ENCODE measurements at regions not wholly inside any gene's neighbourhood (a gene's known extent, or its start where the extent isn't known, plus 50 kb on each side); places are given as distances from the start of the nearest gene placed in this dataset.

GRCh38 chr10:44860811-44861736 is 50.1 kb upstream of the TMEM72 start:
- no peak for DNase-seq (ENCODE audit: low spot score)
- H3K27ac Mint-ChIP-seq (ENCODE audit: unreplicated experiment) = peak overlapping the region; percentile 59
- no peaks in the 10 kb centered on the region for H3K9me3 Mint-ChIP-seq (ENCODE audit: low read depth)
- no peak overlapping the region for H3K4me3 Mint-ChIP-seq (ENCODE audit: unreplicated experiment)
- H3K36me3 Mint-ChIP-seq (ENCODE audit: low read depth) = no peaks in the 10 kb centered on the region
- H3K4me1 Mint-ChIP-seq (ENCODE audit: low read depth) = peaks cover 33% of the 10 kb centered on the region
- TF ChIP-seq CTCF (IDR thresholded peaks at IDR 0.05) = no peak
- peaks cover 1% of the 10 kb centered on the region for H3K27me3 Mint-ChIP-seq (ENCODE audit: low read depth)

Data from chondrocyte (in vitro differentiated cells).